HCT116 (cell line): ENCODE measurements at regions not wholly inside any gene's neighbourhood (a gene's known extent, or its start where the extent isn't known, plus 50 kb on each side); places are given as distances from the start of the nearest gene placed in this dataset.

Experiments
- ATAC-seq: fragments of 200-7000 bp; cut with Tn5 transposase; 2 replicates; pipeline ENCODE4 v1.9.1; 2020; ENCODE audit warnings: mild to moderate bottlenecking, moderate library complexity
- BruUV-seq: library from RNA; stranded (reverse); fragments of 400-500 nt; replicated peaks from 2 replicates; lab custom pipeline; 2021; lab: Mats Ljungman, UMichigan
- CTCF ChIA-PET: fragments of 300-600 bp; sonication (Branson Sonifier 250); formaldehyde crosslinking; loops from one replicate; lab custom pipeline; 2021; ENCODE audit warnings: antibody characterized with exemption; lab: Charles Lee
- POLR2A ChIA-PET: fragments of 300-600, 350-600 bp; sonication (Branson Sonifier 250); formaldehyde crosslinking; loops from one replicate; lab custom pipeline; 2021; ENCODE audit warnings: antibody characterized with exemption; lab: Charles Lee
- RAD21 ChIA-PET, 2 experiments: fragments of 300-600 bp; sonication (Branson Sonifier 250); formaldehyde crosslinking; loops; one replicate each; lab custom pipeline; 2023; ENCODE audit warnings: low total read pairs in 2 of 2; ENCODE audit not compliant: uncharacterized antibody in 2 of 2, unreplicated experiment in 2 of 2, low non-redundant PET in 1 of 2; lab: Charles Lee
- DNase-seq: peaks from one replicate; pipeline ENCODE4 v3.0.0-alpha.2; 2010; ENCODE audit warnings: low read depth, low spot score
- H2AFZ ChIP-seq: fragments of 200-600 bp; shearing (Covaris generic), sonication (generic); 2 replicates; pipeline ENCODE4 v1.6.1; 2017; ENCODE audit warnings: low read depth, mixed run types, mixed read lengths, antibody characterized with exemption, low read length; ENCODE audit not compliant: poor library complexity, severe bottlenecking
- H3K27ac ChIP-seq: 2 replicates; pipeline ENCODE4 v1.5.1; 2012; ENCODE audit warnings: low read depth, low read length
- H3K27me3 ChIP-seq: fragments of 200-600 bp; sonication (generic); 2 replicates; pipeline ENCODE4 v1.6.1; 2016; ENCODE audit warnings: mixed run types, low read length, mixed read lengths; ENCODE audit not compliant: insufficient read depth
- H3K36me3 ChIP-seq, 2 experiments: fragments of 200-500 bp in 1 of 2; fragments of 200-600 bp in 1 of 2; sonication (Bioruptor generic) in 1 of 2; sonication (generic) in 1 of 2; 2 replicates each; pipeline versions ENCODE4 v1.5.1 to v1.6.1; 2014 to 2016; ENCODE audit warnings: low read length in 2 of 2, inconsistent platforms in 1 of 2, mixed read lengths in 1 of 2, mixed run types in 1 of 2; ENCODE audit not compliant: insufficient read depth in 2 of 2, control insufficient read depth in 1 of 2
- H3K4me1 ChIP-seq, 2 experiments: fragments of 200-600 bp in 1 of 2; sonication (generic) in 1 of 2; 2 replicates each; pipeline versions ENCODE4 v1.5.1 to v1.6.1; 2012 to 2017; ENCODE audit warnings: low read length in 2 of 2, inconsistent platforms in 1 of 2, mild to moderate bottlenecking in 1 of 2, mixed read lengths in 1 of 2, mixed run types in 1 of 2, moderate library complexity in 1 of 2; ENCODE audit not compliant: insufficient read depth in 2 of 2, control insufficient read depth in 1 of 2
- H3K4me2 ChIP-seq: fragments of 200-600 bp; sonication (generic); 2 replicates; pipeline ENCODE4 v1.6.1; 2017; ENCODE audit warnings: mixed run types, low read length, mixed read lengths
- H3K4me3 ChIP-seq, 2 experiments: fragments of 200-600 bp in 1 of 2; sonication (generic) in 1 of 2; replicated peaks in 1 of 2; 2 replicates each; pipeline ENCODE4 v1.5.1; 2011 to 2016; ENCODE audit warnings: low read length in 2 of 2, control low read depth in 1 of 2, low read depth in 1 of 2, mild to moderate bottlenecking in 1 of 2, mixed read lengths in 1 of 2, mixed run types in 1 of 2
- H3K79me2 ChIP-seq: fragments of 200-600 bp; sonication (generic); 2 replicates; pipeline ENCODE4 v1.6.1; 2017; ENCODE audit warnings: mild to moderate bottlenecking, mixed run types, low read length, moderate library complexity, mixed read lengths; ENCODE audit not compliant: insufficient read depth
- H3K9ac ChIP-seq: fragments of 200-600 bp; sonication (generic); 2 replicates; pipeline ENCODE4 v1.6.1; 2016; ENCODE audit warnings: low read length, mixed read lengths
- H3K9me2 ChIP-seq: fragments of 200-600 bp; sonication (generic), shearing (Covaris generic); 2 replicates; pipeline ENCODE4 v1.6.1; 2017; ENCODE audit warnings: mixed run types, mild to moderate bottlenecking, moderate library complexity; ENCODE audit not compliant: insufficient read depth
- H3K9me3 ChIP-seq, 2 experiments: fragments of 200-500 bp in 1 of 2; fragments of 200-600 bp in 1 of 2; sonication (Bioruptor generic) in 1 of 2; sonication (generic) in 1 of 2; 2 replicates each; pipeline ENCODE4 v1.6.1; 2014 to 2017; ENCODE audit warnings: low read length in 2 of 2, mixed read lengths in 2 of 2, inconsistent platforms in 1 of 2, low read depth in 1 of 2, mild to moderate bottlenecking in 1 of 2, mixed run types in 1 of 2, moderate library complexity in 1 of 2; ENCODE audit not compliant: control insufficient read depth in 1 of 2, insufficient read depth in 1 of 2
- H4K20me1 ChIP-seq: fragments of 200-600 bp; sonication (generic), shearing (Covaris generic); 2 replicates; pipeline ENCODE4 v1.6.1; 2017; ENCODE audit warnings: mixed run types, mild to moderate bottlenecking, moderate library complexity; ENCODE audit not compliant: insufficient read depth
- ATF3 ChIP-seq: IDR thresholded peaks from 2 replicates; pipeline ENCODE4 v1.6.1; 2012
- CBX3 ChIP-seq: IDR thresholded peaks from 2 replicates; pipeline ENCODE4 v1.6.1; 2012; ENCODE audit warnings: low read depth
- CEBPB ChIP-seq: IDR thresholded peaks from 2 replicates; pipeline ENCODE4 v1.6.1; 2012; ENCODE audit warnings: low read depth
- EGR1 ChIP-seq: IDR thresholded peaks from 2 replicates; pipeline ENCODE4 v1.6.1; 2012; ENCODE audit warnings: low read depth
- ELF1 ChIP-seq: IDR thresholded peaks from 2 replicates; pipeline ENCODE4 v1.6.1; 2012; ENCODE audit warnings: low read depth, borderline replicate concordance
- EZH2 ChIP-seq: fragments of 200-600 bp; sonication (generic); IDR thresholded peaks from 2 replicates; pipeline ENCODE4 v1.6.1; 2017; ENCODE audit warnings: antibody characterized with exemption, mixed run types
- EZH2phosphoT487 ChIP-seq: fragments of 200-600 bp; IDR thresholded peaks from 2 replicates; pipeline ENCODE4 v1.6.1; 2018; ENCODE audit warnings: antibody characterized with exemption, borderline replicate concordance
- POLR2A ChIP-seq: IDR thresholded peaks from 2 replicates; pipeline ENCODE4 v1.7.0; 2011; ENCODE audit warnings: borderline replicate concordance; ENCODE audit not compliant: insufficient read depth, insufficient read length; ENCODE audit errors: extremely low read depth
- POLR2AphosphoS5 ChIP-seq: IDR thresholded peaks from 2 replicates; pipeline ENCODE4 v1.6.1; 2011; ENCODE audit warnings: mild to moderate bottlenecking, low read depth, low read length, moderate library complexity
- SIN3A ChIP-seq: IDR thresholded peaks from 2 replicates; pipeline ENCODE4 v1.6.1; 2012; ENCODE audit warnings: low read depth
- SP1 ChIP-seq: IDR thresholded peaks from 2 replicates; pipeline ENCODE4 v1.6.1; 2012; ENCODE audit warnings: low read depth
- TCF7L2 ChIP-seq: IDR thresholded peaks from 2 replicates; pipeline ENCODE4 v1.7.0; 2011; ENCODE audit warnings: borderline replicate concordance, inconsistent platforms; ENCODE audit not compliant: insufficient read depth, insufficient read length; ENCODE audit errors: extremely low read depth
- YY1 ChIP-seq: IDR thresholded peaks from 2 replicates; pipeline ENCODE4 v1.6.1; 2011; ENCODE audit warnings: low read length, low read depth, moderate library complexity, mild to moderate bottlenecking; ENCODE audit not compliant: insufficient replicate concordance; ENCODE audit errors: extremely low read depth
- intact Hi-C: fragments of 100-400 bp; cut with micrococcal nuclease; formaldehyde crosslinking; loops from 2 replicates; pipeline ENCODE4 v1.10.0; 2022
- TF ChIP-seq, protein P1 (sequence below): IDR thresholded peaks from 2 replicates; pipeline ENCODE4 v1.6.1; 2012; ENCODE audit warnings: low read depth
- TF ChIP-seq, protein P2 (sequence below), 3 experiments: fragments of 200-600 bp in 1 of 3; sonication (generic) in 1 of 3; IDR thresholded peaks in 2 of 3; conservative IDR thresholded peaks in 1 of 3; 2 replicates each; pipeline ENCODE4 v1.5.1; 2012 to 2017; ENCODE audit warnings: low read depth in 2 of 3, low read length in 2 of 3, antibody characterized with exemption in 1 of 3, borderline replicate concordance in 1 of 3, control low read depth in 1 of 3, mild to moderate bottlenecking in 1 of 3, mixed read lengths in 1 of 3, mixed run types in 1 of 3, moderate library complexity in 1 of 3; ENCODE audit not compliant: insufficient read depth in 1 of 3
- TF ChIP-seq, protein P3 (sequence below): IDR thresholded peaks from 2 replicates; pipeline ENCODE4 v1.6.1; 2012

DNA sequence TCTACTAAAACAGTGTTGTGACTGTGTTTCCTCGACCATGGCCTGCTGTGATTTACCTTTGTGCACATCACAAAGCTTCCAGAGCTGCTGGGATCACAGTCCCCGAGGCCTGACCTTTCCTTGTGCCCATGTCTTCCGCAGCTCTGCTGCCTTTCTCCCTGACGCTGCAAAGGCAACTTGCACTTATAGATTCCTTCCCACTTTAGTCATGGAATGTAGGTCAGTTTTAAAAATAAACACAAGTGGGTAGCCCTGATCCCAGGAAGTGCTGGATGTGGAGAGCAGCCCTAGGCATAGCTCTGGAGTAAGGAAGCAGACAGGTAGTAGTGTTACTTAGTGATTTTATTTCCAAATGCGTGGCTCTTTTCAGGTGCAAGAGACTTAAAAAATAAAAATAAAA lies 825.7 kb downstream of the AACS start:
- ChIA-PET RAD21 (no interaction called here), POLR2A (no interaction called here), CTCF (no interaction called here)
- Histone ChIP-seq H3K9me2 (no peaks in the 10 kb centered on the region), H3K27me3 (no peaks in the 10 kb centered on the region), H3K9ac (no peak overlapping the region), H3K79me2 (no peaks in the 10 kb centered on the region), H2AFZ (no peak overlapping the region), H3K9me3 (peaks cover 7 to 10% of the 10 kb centered on the region in 2 experiments; a peak in 2 of 4 replicates), H4K20me1 (no peaks in the 10 kb centered on the region), H3K36me3 (no peaks in the 10 kb centered on the region), H3K4me1 (no peaks in the 10 kb centered on the region), H3K4me3 (no peak overlapping the region), H3K27ac (no peak overlapping the region), H3K4me2 (no peak overlapping the region)
- ATAC-seq: no peak
- intact Hi-C loops: no loop called here
- no peak for TF ChIP-seq ELF1
- no peak for TF ChIP-seq EGR1
- no peak for TF ChIP-seq YY1
- TF ChIP-seq SIN3A: no peak
- no TSS peak for BruUV-seq
- DNase-seq: no peak

DNA sequence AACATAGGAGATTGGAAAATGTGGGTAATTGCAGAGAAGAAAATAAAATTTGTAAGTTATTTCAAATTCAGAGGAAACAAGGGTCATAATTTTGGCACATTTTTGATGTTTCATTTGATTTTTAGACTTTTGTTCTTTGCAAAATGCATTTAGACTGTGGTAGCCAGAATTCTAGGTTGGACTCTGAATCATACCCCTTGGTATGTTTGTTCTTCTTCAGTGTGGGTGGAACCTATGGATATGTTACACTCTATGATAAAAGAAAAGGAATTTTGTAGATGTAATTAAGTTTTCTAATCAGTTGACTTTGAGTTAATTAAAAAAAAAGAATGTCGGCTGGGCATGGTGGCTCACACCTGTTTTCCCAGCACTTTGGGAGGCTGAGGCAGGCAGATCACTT lies 827.0 kb downstream of the AACS start:
- Histone ChIP-seq H3K4me2 (no peak overlapping the region), H3K36me3 (no peaks in the 10 kb centered on the region), H3K79me2 (no peaks in the 10 kb centered on the region), H3K9ac (no peak overlapping the region), H2AFZ (no peak overlapping the region), H3K4me3 (no peak overlapping the region), H3K27ac (no peak overlapping the region), H4K20me1 (no peaks in the 10 kb centered on the region), H3K4me1 (no peaks in the 10 kb centered on the region), H3K9me3 (peaks cover 5 to 7% of the 10 kb centered on the region in 2 experiments; a peak in 2 of 4 replicates), H3K27me3 (no peaks in the 10 kb centered on the region), H3K9me2 (no peaks in the 10 kb centered on the region)
- ChIA-PET POLR2A (no interaction called here), RAD21 (no interaction called here), CTCF (no interaction called here)
- DNase-seq: no peak
- BruUV-seq: no TSS peak
- no peak for ATAC-seq
- intact Hi-C loops: no loop called here
- TF ChIP-seq ATF3: no peak
- TF ChIP-seq CEBPB: no peak
- TF ChIP-seq, protein P1, sequence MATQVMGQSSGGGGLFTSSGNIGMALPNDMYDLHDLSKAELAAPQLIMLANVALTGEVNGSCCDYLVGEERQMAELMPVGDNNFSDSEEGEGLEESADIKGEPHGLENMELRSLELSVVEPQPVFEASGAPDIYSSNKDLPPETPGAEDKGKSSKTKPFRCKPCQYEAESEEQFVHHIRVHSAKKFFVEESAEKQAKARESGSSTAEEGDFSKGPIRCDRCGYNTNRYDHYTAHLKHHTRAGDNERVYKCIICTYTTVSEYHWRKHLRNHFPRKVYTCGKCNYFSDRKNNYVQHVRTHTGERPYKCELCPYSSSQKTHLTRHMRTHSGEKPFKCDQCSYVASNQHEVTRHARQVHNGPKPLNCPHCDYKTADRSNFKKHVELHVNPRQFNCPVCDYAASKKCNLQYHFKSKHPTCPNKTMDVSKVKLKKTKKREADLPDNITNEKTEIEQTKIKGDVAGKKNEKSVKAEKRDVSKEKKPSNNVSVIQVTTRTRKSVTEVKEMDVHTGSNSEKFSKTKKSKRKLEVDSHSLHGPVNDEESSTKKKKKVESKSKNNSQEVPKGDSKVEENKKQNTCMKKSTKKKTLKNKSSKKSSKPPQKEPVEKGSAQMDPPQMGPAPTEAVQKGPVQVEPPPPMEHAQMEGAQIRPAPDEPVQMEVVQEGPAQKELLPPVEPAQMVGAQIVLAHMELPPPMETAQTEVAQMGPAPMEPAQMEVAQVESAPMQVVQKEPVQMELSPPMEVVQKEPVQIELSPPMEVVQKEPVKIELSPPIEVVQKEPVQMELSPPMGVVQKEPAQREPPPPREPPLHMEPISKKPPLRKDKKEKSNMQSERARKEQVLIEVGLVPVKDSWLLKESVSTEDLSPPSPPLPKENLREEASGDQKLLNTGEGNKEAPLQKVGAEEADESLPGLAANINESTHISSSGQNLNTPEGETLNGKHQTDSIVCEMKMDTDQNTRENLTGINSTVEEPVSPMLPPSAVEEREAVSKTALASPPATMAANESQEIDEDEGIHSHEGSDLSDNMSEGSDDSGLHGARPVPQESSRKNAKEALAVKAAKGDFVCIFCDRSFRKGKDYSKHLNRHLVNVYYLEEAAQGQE: no peak
- no peak for TF ChIP-seq POLR2A
- TF ChIP-seq EZH2phosphoT487: no peak
- TF ChIP-seq EZH2: no peak
- TF ChIP-seq TCF7L2: no peak
- TF ChIP-seq SP1: no peak
- TF ChIP-seq, protein P2, sequence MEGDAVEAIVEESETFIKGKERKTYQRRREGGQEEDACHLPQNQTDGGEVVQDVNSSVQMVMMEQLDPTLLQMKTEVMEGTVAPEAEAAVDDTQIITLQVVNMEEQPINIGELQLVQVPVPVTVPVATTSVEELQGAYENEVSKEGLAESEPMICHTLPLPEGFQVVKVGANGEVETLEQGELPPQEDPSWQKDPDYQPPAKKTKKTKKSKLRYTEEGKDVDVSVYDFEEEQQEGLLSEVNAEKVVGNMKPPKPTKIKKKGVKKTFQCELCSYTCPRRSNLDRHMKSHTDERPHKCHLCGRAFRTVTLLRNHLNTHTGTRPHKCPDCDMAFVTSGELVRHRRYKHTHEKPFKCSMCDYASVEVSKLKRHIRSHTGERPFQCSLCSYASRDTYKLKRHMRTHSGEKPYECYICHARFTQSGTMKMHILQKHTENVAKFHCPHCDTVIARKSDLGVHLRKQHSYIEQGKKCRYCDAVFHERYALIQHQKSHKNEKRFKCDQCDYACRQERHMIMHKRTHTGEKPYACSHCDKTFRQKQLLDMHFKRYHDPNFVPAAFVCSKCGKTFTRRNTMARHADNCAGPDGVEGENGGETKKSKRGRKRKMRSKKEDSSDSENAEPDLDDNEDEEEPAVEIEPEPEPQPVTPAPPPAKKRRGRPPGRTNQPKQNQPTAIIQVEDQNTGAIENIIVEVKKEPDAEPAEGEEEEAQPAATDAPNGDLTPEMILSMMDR (IDR thresholded peaks at IDR 0.05 in 2 of 3, conservative IDR thresholded peaks at IDR 0.05 in 1 of 3; ENCODE audit: borderline replicate concordance in 1 of 3, insufficient read depth in 1 of 3, low read depth in 2 of 3, low read length in 2 of 3): no peak
- no peak for TF ChIP-seq CBX3
- TF ChIP-seq SIN3A: no peak
- no peak for TF ChIP-seq EGR1
- TF ChIP-seq POLR2AphosphoS5: no peak
- TF ChIP-seq, protein P3, sequence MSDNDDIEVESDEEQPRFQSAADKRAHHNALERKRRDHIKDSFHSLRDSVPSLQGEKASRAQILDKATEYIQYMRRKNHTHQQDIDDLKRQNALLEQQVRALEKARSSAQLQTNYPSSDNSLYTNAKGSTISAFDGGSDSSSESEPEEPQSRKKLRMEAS: no peak
